RWPE2 (cell line): ENCODE measurements at regions not wholly inside any gene's neighbourhood (a gene's known extent, or its start where the extent isn't known, plus 50 kb on each side); places are given as distances from the start of the nearest gene placed in this dataset.

Source experiments
- ATAC-seq: fragments of 200-7000 bp; cut with Tn5 transposase; 3 replicates; pipeline ENCODE4 v1.9.1; 2021; ENCODE audit warnings: low read depth
- DNase-seq: peaks from one replicate; pipeline ENCODE4 v3.0.0-alpha.2; 2020; ENCODE audit warnings: low spot score
- H3K27ac ChIP-seq: fragments of 450-650 bp; 2 replicates; pipeline ENCODE4 v1.5.1; 2017; ENCODE audit warnings: mild to moderate bottlenecking; ENCODE audit not compliant: poor library complexity, severe bottlenecking
- H3K27me3 ChIP-seq: fragments of 250-450 bp; sonication (Bioruptor Pico); 2 replicates; pipeline ENCODE4 v1.5.1; 2021; ENCODE audit warnings: mild to moderate bottlenecking, moderate library complexity; ENCODE audit not compliant: insufficient read depth, poor library complexity, severe bottlenecking
- H3K36me3 ChIP-seq: fragments of 250-450 bp; sonication (Bioruptor Pico); 2 replicates; pipeline ENCODE4 v1.5.1; 2020; ENCODE audit warnings: low read depth, mild to moderate bottlenecking, moderate library complexity
- H3K4me1 ChIP-seq: fragments of 250-450 bp; sonication (Bioruptor Pico); 2 replicates; pipeline ENCODE4 v1.5.1; 2021; ENCODE audit warnings: mild to moderate bottlenecking, moderate library complexity; ENCODE audit not compliant: insufficient read depth, poor library complexity, severe bottlenecking
- H3K4me3 ChIP-seq: fragments of 250-450 bp; sonication (Bioruptor Pico); 2 replicates; pipeline ENCODE4 v1.5.1; 2021; ENCODE audit warnings: mild to moderate bottlenecking, moderate library complexity; ENCODE audit not compliant: severe bottlenecking
- H3K9me3 ChIP-seq: fragments of 250-450 bp; sonication (Bioruptor Pico); 2 replicates; pipeline ENCODE4 v1.5.1; 2021; ENCODE audit warnings: mild to moderate bottlenecking, moderate library complexity; ENCODE audit not compliant: severe bottlenecking
- CTCF ChIP-seq: fragments of 450-650 bp; IDR thresholded peaks from one replicate; pipeline ENCODE4 v1.5.1; 2017; ENCODE audit warnings: mild to moderate bottlenecking, moderate library complexity; ENCODE audit not compliant: poor library complexity, severe bottlenecking

- no peak for TF ChIP-seq CTCF
- H3K4me1 ChIP-seq: no peaks in the 10 kb centered on the region
- no peak overlapping the region for H3K27ac ChIP-seq
- H3K9me3 ChIP-seq: no peaks in the 10 kb centered on the region
- no peak for DNase-seq
- H3K36me3 ChIP-seq: no peaks in the 10 kb centered on the region
- no peaks in the 10 kb centered on the region for H3K27me3 ChIP-seq
- ATAC-seq: no peak
- no peak overlapping the region for H3K4me3 ChIP-seq
These were observed 137.7 kb upstream of the HDDC2 start for GRCh38 chr6:125439512-125439911.

GRCh38 chr6:125444006-125444923 lies 142.5 kb upstream of the HDDC2 start:
- Histone ChIP-seq H3K27me3 (no peaks in the 10 kb centered on the region), H3K36me3 (no peaks in the 10 kb centered on the region), H3K4me1 (no peaks in the 10 kb centered on the region), H3K27ac (no peak overlapping the region), H3K9me3 (no peaks in the 10 kb centered on the region), H3K4me3 (no peak overlapping the region)
- ATAC-seq (no peak), DNase-seq (no peak)
- TF ChIP-seq CTCF: no peak

- H3K36me3 ChIP-seq: no peaks in the 10 kb centered on the region
- no peaks in the 10 kb centered on the region for H3K27me3 ChIP-seq
- H3K9me3 ChIP-seq: no peaks in the 10 kb centered on the region
- no peak for TF ChIP-seq CTCF
- no peak overlapping the region for H3K27ac ChIP-seq
- no peaks in the 10 kb centered on the region for H3K4me1 ChIP-seq
- no peak overlapping the region for H3K4me3 ChIP-seq
- no peak for DNase-seq
- ATAC-seq: no peak
These were observed 143.3 kb upstream of the HDDC2 start for GRCh38 chr6:125445054-125445453.

GRCh38 chr6:125446011-125446410 lies 144.2 kb upstream of the HDDC2 start:
- H3K36me3 ChIP-seq: no peaks in the 10 kb centered on the region
- no peaks in the 10 kb centered on the region for H3K4me1 ChIP-seq
- no peaks in the 10 kb centered on the region for H3K9me3 ChIP-seq
- no peak for TF ChIP-seq CTCF
- no peak overlapping the region for H3K27ac ChIP-seq
- ATAC-seq (no peak), DNase-seq (no peak)
- H3K4me3 ChIP-seq: no peak overlapping the region
- H3K27me3 ChIP-seq: no peaks in the 10 kb centered on the region

- ATAC-seq (no peak), DNase-seq (no peak)
- no peaks in the 10 kb centered on the region for H3K4me1 ChIP-seq
- no peak overlapping the region for H3K27ac ChIP-seq
- no peak overlapping the region for H3K4me3 ChIP-seq
- H3K9me3 ChIP-seq: no peaks in the 10 kb centered on the region
- no peak for TF ChIP-seq CTCF
- no peaks in the 10 kb centered on the region for H3K27me3 ChIP-seq
- H3K36me3 ChIP-seq: no peaks in the 10 kb centered on the region
These were observed 150.0 kb upstream of the HDDC2 start for GRCh38 chr6:125451750-125452149.
